ENCODE measurements at regions not wholly inside any gene's neighbourhood (a gene's known extent, or its start where the extent isn't known, plus 50 kb on each side); places are given as distances from the start of the nearest gene placed in this dataset.

- 86% methylated on average over 4 of the region's 5 CpGs for WGBS
- H2BK12ac ChIP-seq (ENCODE audit: low read length in 2 of 2), result peak overlapping the region in 1 of 2 experiments; percentile 15
- H3K4me3 ChIP-seq (ENCODE audit: insufficient read depth in 1 of 2, low read depth in 1 of 2, low read length in 2 of 2), result peak overlapping the region in 1 of 2 experiments; percentile 7
- H2BK15ac ChIP-seq (ENCODE audit: low read depth, poor library complexity, severe bottlenecking), result no peak overlapping the region
- no peak overlapping the region for H3K23ac ChIP-seq (ENCODE audit: low read length in 2 of 2)
- no peak overlapping the region for H4K91ac ChIP-seq (ENCODE audit: low read length)
- H3K14ac ChIP-seq (ENCODE audit: low read length in 2 of 2), result no peak overlapping the region
- H3K27ac ChIP-seq (ENCODE audit: low read length, poor library complexity, severe bottlenecking), result peak overlapping the region; percentile 74
- H4K8ac ChIP-seq (ENCODE audit: low read length), result no peak overlapping the region
- peaks cover 20% of the 10 kb centered on the region for H3K4me1 ChIP-seq (ENCODE audit: control insufficient read depth, insufficient read depth, low read depth, low read length)
- H2BK5ac ChIP-seq (ENCODE audit: low read depth, low read length, poor library complexity, severe bottlenecking), result no peak overlapping the region
- no peak overlapping the region for H3K4ac ChIP-seq (ENCODE audit: low read depth in 1 of 2, low read length in 2 of 2)
- no peak overlapping the region for H3K4me2 ChIP-seq (ENCODE audit: low read length, poor library complexity, severe bottlenecking)
- H2BK120ac ChIP-seq (ENCODE audit: low read depth, low read length), result no peak overlapping the region
- peaks cover 7% of the 10 kb centered on the region for H3K9me3 ChIP-seq (ENCODE audit: control insufficient read depth, low read length)
- no peak overlapping the region for H2AFZ ChIP-seq (ENCODE audit: low read depth, low read length)
- peak; percentile 90 for DNase-seq
- H3K9ac ChIP-seq (ENCODE audit: low read length), result peak overlapping the region; percentile 60
- peak overlapping the region; percentile 47 for H2AK5ac ChIP-seq (ENCODE audit: low read length, severe bottlenecking)
- H3K18ac ChIP-seq (ENCODE audit: low read depth in 1 of 2, low read length in 2 of 2), result no peak overlapping the region
- H3K27me3 ChIP-seq (ENCODE audit: control insufficient read depth in 1 of 2, insufficient read depth in 1 of 2, low read length in 2 of 2), result no peaks in the 10 kb centered on the region
- H3K79me1 ChIP-seq (replicated peaks; ENCODE audit: low read length, poor library complexity, severe bottlenecking), result no peaks in the 10 kb centered on the region
- H3K36me3 ChIP-seq (ENCODE audit: control insufficient read depth in 1 of 2, insufficient read depth in 2 of 2, low read depth in 1 of 2, low read length in 2 of 2), result no peaks in the 10 kb centered on the region
Observed at GRCh38 chr18:8946066-8946838, 156.2 kb upstream of the NDUFV2 start.

GRCh38 chr18:8947566-8947965 is 154.9 kb upstream of the NDUFV2 start:
- no peak overlapping the region for H4K91ac ChIP-seq (ENCODE audit: low read length)
- H2AFZ ChIP-seq (ENCODE audit: low read depth, low read length), result no peak overlapping the region
- peak overlapping the region; percentile 59 for H2AK5ac ChIP-seq (ENCODE audit: low read length, severe bottlenecking)
- H2BK15ac ChIP-seq (ENCODE audit: low read depth, poor library complexity, severe bottlenecking), result no peak overlapping the region
- H3K4me3 ChIP-seq (ENCODE audit: insufficient read depth in 1 of 2, low read depth in 1 of 2, low read length in 2 of 2), result peak overlapping the region in 1 of 2 experiments; percentile 23
- H3K4ac ChIP-seq (ENCODE audit: low read depth in 1 of 2, low read length in 2 of 2), result no peak overlapping the region
- DNase-seq, result peak; percentile 25
- no peak overlapping the region for H2BK120ac ChIP-seq (ENCODE audit: low read depth, low read length)
- peak overlapping the region; percentile 84 for H3K9ac ChIP-seq (ENCODE audit: low read length)
- H2BK12ac ChIP-seq (ENCODE audit: low read length in 2 of 2), result peak overlapping the region; percentile 45 to 51
- peaks cover 7% of the 10 kb centered on the region for H3K9me3 ChIP-seq (ENCODE audit: control insufficient read depth, low read length)
- H3K27me3 ChIP-seq (ENCODE audit: control insufficient read depth in 1 of 2, insufficient read depth in 1 of 2, low read length in 2 of 2), result no peaks in the 10 kb centered on the region
- no peak overlapping the region for H3K23ac ChIP-seq (ENCODE audit: low read length in 2 of 2)
- H2BK5ac ChIP-seq (ENCODE audit: low read depth, low read length, poor library complexity, severe bottlenecking), result no peak overlapping the region
- H3K4me1 ChIP-seq (ENCODE audit: control insufficient read depth, insufficient read depth, low read depth, low read length), result peaks cover 22% of the 10 kb centered on the region
- WGBS, result 55% methylated on average over 6 of the region's 6 CpGs
- no peaks in the 10 kb centered on the region for H3K36me3 ChIP-seq (ENCODE audit: control insufficient read depth in 1 of 2, insufficient read depth in 2 of 2, low read depth in 1 of 2, low read length in 2 of 2)
- H3K18ac ChIP-seq (ENCODE audit: low read depth in 1 of 2, low read length in 2 of 2), result no peak overlapping the region
- no peak overlapping the region for H3K14ac ChIP-seq (ENCODE audit: low read length in 2 of 2)
- H3K4me2 ChIP-seq (ENCODE audit: low read length, poor library complexity, severe bottlenecking), result no peak overlapping the region
- H3K27ac ChIP-seq (ENCODE audit: low read length, poor library complexity, severe bottlenecking), result peak overlapping the region; percentile 80
- no peak overlapping the region for H4K8ac ChIP-seq (ENCODE audit: low read length)
- no peaks in the 10 kb centered on the region for H3K79me1 ChIP-seq (replicated peaks; ENCODE audit: low read length, poor library complexity, severe bottlenecking)

GRCh38 chr18:8948011-8948410 is 154.5 kb upstream of the NDUFV2 start:
- H3K9me3 ChIP-seq (ENCODE audit: control insufficient read depth, low read length), result peaks cover 7% of the 10 kb centered on the region
- H2AFZ ChIP-seq (ENCODE audit: low read depth, low read length), result no peak overlapping the region
- WGBS, result 79% methylated on average over 4 of the region's 6 CpGs
- H3K27me3 ChIP-seq (ENCODE audit: control insufficient read depth in 1 of 2, insufficient read depth in 1 of 2, low read length in 2 of 2), result no peaks in the 10 kb centered on the region
- peak overlapping the region in 1 of 2 experiments; percentile 13 for H3K4me3 ChIP-seq (ENCODE audit: insufficient read depth in 1 of 2, low read depth in 1 of 2, low read length in 2 of 2)
- peak overlapping the region; percentile 13 for H2BK120ac ChIP-seq (ENCODE audit: low read depth, low read length)
- no peaks in the 10 kb centered on the region for H3K79me1 ChIP-seq (replicated peaks; ENCODE audit: low read length, poor library complexity, severe bottlenecking)
- no peak overlapping the region for H3K23ac ChIP-seq (ENCODE audit: low read length in 2 of 2)
- peak overlapping the region; percentile 80 for H2BK5ac ChIP-seq (ENCODE audit: low read depth, low read length, poor library complexity, severe bottlenecking)
- H3K4me1 ChIP-seq (ENCODE audit: control insufficient read depth, insufficient read depth, low read depth, low read length), result peaks cover 21% of the 10 kb centered on the region
- H2AK5ac ChIP-seq (ENCODE audit: low read length, severe bottlenecking), result peak overlapping the region; percentile 97
- peak overlapping the region in 1 of 2 experiments; percentile 54 for H3K4ac ChIP-seq (ENCODE audit: low read depth in 1 of 2, low read length in 2 of 2)
- H3K9ac ChIP-seq (ENCODE audit: low read length), result peak overlapping the region; percentile 84
- peak overlapping the region; percentile 41 to 51 for H3K18ac ChIP-seq (ENCODE audit: low read depth in 1 of 2, low read length in 2 of 2)
- no peaks in the 10 kb centered on the region for H3K36me3 ChIP-seq (ENCODE audit: control insufficient read depth in 1 of 2, insufficient read depth in 2 of 2, low read depth in 1 of 2, low read length in 2 of 2)
- H2BK15ac ChIP-seq (ENCODE audit: low read depth, poor library complexity, severe bottlenecking), result no peak overlapping the region
- peak overlapping the region in 1 of 2 experiments; percentile 5 for H3K14ac ChIP-seq (ENCODE audit: low read length in 2 of 2)
- peak overlapping the region; percentile 80 for H3K27ac ChIP-seq (ENCODE audit: low read length, poor library complexity, severe bottlenecking)
- H4K8ac ChIP-seq (ENCODE audit: low read length), result peak overlapping the region; percentile 58
- peak overlapping the region; percentile 75 for H4K91ac ChIP-seq (ENCODE audit: low read length)
- peak; percentile 10 for DNase-seq
- peak overlapping the region; percentile 23 to 51 for H2BK12ac ChIP-seq (ENCODE audit: low read length in 2 of 2)
- no peak overlapping the region for H3K4me2 ChIP-seq (ENCODE audit: low read length, poor library complexity, severe bottlenecking)

GRCh38 chr18:8948471-8949149 is 153.9 kb upstream of the NDUFV2 start:
- peak; percentile 91 for DNase-seq
- peak overlapping the region in 1 of 2 experiments; percentile 51 for H2BK12ac ChIP-seq (ENCODE audit: low read length in 2 of 2)
- H2BK15ac ChIP-seq (ENCODE audit: low read depth, poor library complexity, severe bottlenecking), result no peak overlapping the region
- peak overlapping the region; percentile 84 for H3K9ac ChIP-seq (ENCODE audit: low read length)
- no peaks in the 10 kb centered on the region for H3K79me1 ChIP-seq (replicated peaks; ENCODE audit: low read length, poor library complexity, severe bottlenecking)
- peak overlapping the region in 1 of 2 experiments; percentile 60 for H3K4me3 ChIP-seq (ENCODE audit: insufficient read depth in 1 of 2, low read depth in 1 of 2, low read length in 2 of 2)
- H4K91ac ChIP-seq (ENCODE audit: low read length), result peak overlapping the region; percentile 34
- peak overlapping the region; percentile 5 for H4K8ac ChIP-seq (ENCODE audit: low read length)
- no peak overlapping the region for H3K4ac ChIP-seq (ENCODE audit: low read depth in 1 of 2, low read length in 2 of 2)
- H3K9me3 ChIP-seq (ENCODE audit: control insufficient read depth, low read length), result peaks cover 11% of the 10 kb centered on the region
- WGBS, result 20% methylated on average over 7 of the region's 7 CpGs
- H3K18ac ChIP-seq (ENCODE audit: low read depth in 1 of 2, low read length in 2 of 2), result peak overlapping the region in 1 of 2 experiments; percentile 42
- H3K4me1 ChIP-seq (ENCODE audit: control insufficient read depth, insufficient read depth, low read depth, low read length), result peaks cover 19% of the 10 kb centered on the region
- no peak overlapping the region for H2AFZ ChIP-seq (ENCODE audit: low read depth, low read length)
- no peak overlapping the region for H3K4me2 ChIP-seq (ENCODE audit: low read length, poor library complexity, severe bottlenecking)
- no peak overlapping the region for H3K14ac ChIP-seq (ENCODE audit: low read length in 2 of 2)
- peak overlapping the region; percentile 80 for H3K27ac ChIP-seq (ENCODE audit: low read length, poor library complexity, severe bottlenecking)
- H3K27me3 ChIP-seq (ENCODE audit: control insufficient read depth in 1 of 2, insufficient read depth in 1 of 2, low read length in 2 of 2), result no peaks in the 10 kb centered on the region
- H2BK120ac ChIP-seq (ENCODE audit: low read depth, low read length), result no peak overlapping the region
- no peak overlapping the region for H3K23ac ChIP-seq (ENCODE audit: low read length in 2 of 2)
- H3K36me3 ChIP-seq (ENCODE audit: control insufficient read depth in 1 of 2, insufficient read depth in 2 of 2, low read depth in 1 of 2, low read length in 2 of 2), result no peaks in the 10 kb centered on the region
- H2AK5ac ChIP-seq (ENCODE audit: low read length, severe bottlenecking), result peak overlapping the region; percentile 40
- no peak overlapping the region for H2BK5ac ChIP-seq (ENCODE audit: low read depth, low read length, poor library complexity, severe bottlenecking)
